ENCODE measurements at regions not wholly inside any gene's neighbourhood (a gene's known extent, or its start where the extent isn't known, plus 50 kb on each side); places are given as distances from the start of the nearest gene placed in this dataset.

DNA sequence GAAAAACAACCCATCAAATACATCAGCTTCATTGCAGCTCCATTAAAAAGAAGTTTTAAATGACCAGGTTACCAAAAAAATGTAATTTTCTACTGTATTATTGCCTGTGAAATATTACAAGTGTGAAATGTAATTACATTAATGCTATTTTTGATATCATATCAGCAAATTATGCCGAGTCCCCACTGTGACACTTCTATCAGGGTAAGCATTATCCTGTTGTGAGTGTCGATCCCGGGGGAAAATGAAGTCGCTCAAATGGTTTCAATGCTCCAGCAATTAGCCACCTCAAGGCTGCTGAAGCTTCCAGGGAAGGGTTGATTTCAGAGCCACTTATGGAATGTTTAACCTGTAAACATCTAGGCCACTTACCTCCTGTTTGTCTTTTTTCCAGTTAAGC lies 70.4 kb downstream of the RCN1 start:
- H3K9ac ChIP-seq (ENCODE audit: insufficient read depth in 1 of 2, low read depth in 2 of 2, low read length in 2 of 2): no peak overlapping the region
- POLR2A ChIA-PET: no interaction called here
- H3K27me3 ChIP-seq (ENCODE audit: control insufficient read depth in 2 of 2, insufficient read depth in 2 of 2, low read length in 2 of 2): no peaks in the 10 kb centered on the region; a peak in 1 of 5 replicates
- no peaks in the 10 kb centered on the region for H3K36me3 ChIP-seq (ENCODE audit: control insufficient read depth, insufficient read depth, low read length)
- CTCF ChIA-PET (ENCODE audit: low intra/inter-chr PET ratio): no interaction called here
- H3K4me2 ChIP-seq (ENCODE audit: insufficient read depth, low read length): no peak overlapping the region
- H2AFZ ChIP-seq (ENCODE audit: low read depth, low read length): no peak overlapping the region
- no peak for FAIRE-seq
- DNase-seq (ENCODE audit: extremely low read depth in 1 of 4, low spot score in 3 of 4): no peak
- in situ Hi-C loops (cut with MboI) (loop anchor here (10.0 to 25.0 kb wide), 3 partner anchors 766 to 1056 kb away; no protein-coding TSS in a partner anchor), intact Hi-C loops (cut with micrococcal nuclease) (no loop called here)
- no peaks in the 10 kb centered on the region for H3K9me1 ChIP-seq (ENCODE audit: control insufficient read depth, insufficient read depth, low read length)
- no TSS peak for BruUV-seq (replicated peaks)
- H3K9me3 ChIP-seq (replicated peaks; ENCODE audit: control insufficient read depth, insufficient read depth, low read depth, low read length): no peaks in the 10 kb centered on the region
- 0% methylated on average over 4 of the region's 4 CpGs for WGBS (ENCODE audit: insufficient coverage, low coverage, missing lambda C conversion rate)
- no peaks in the 10 kb centered on the region for H3K79me2 ChIP-seq (ENCODE audit: control insufficient read depth, insufficient read depth, low read length)
- H3K4me3 ChIP-seq: no peak overlapping the region
- no peak overlapping the region for H3K27ac ChIP-seq (ENCODE audit: extremely low read depth, low read depth, low read length)
- H3K4me1 ChIP-seq (replicated peaks in 1 of 2; ENCODE audit: control insufficient read depth in 2 of 2, insufficient read depth in 2 of 2, low read length in 2 of 2): no peaks in the 10 kb centered on the region
- ATAC-seq: no peak
- H4K20me1 ChIP-seq (replicated peaks; ENCODE audit: control insufficient read depth, insufficient read depth, low read length): no peaks in the 10 kb centered on the region
- TF ChIP-seq ELF4 (CRISPR knock-in tag; IDR thresholded peaks at IDR 0.05) (no peak), CTBP1 (IDR thresholded peaks at IDR 0.05; ENCODE audit: borderline replicate concordance) (no peak), NFE2L1 (tag; IDR thresholded peaks at IDR 0.05; ENCODE audit: borderline replicate concordance, low read depth) (no peak), FOXA1 (IDR thresholded peaks at IDR 0.05; ENCODE audit: borderline replicate concordance) (no peak), ZNF830 (CRISPR knock-in tag; IDR thresholded peaks at IDR 0.05) (no peak), ZNF561 (CRISPR knock-in tag; conservative IDR thresholded peaks at IDR 0.05) (no peak), ZFP1 (CRISPR knock-in tag; IDR thresholded peaks at IDR 0.05) (no peak), XRCC4 (IDR thresholded peaks at IDR 0.05; ENCODE audit: extremely low read depth, insufficient read depth, insufficient read length) (no peak), CREB3 (tag; conservative IDR thresholded peaks at IDR 0.05; ENCODE audit: low read depth) (no peak), TRIM24 (IDR thresholded peaks at IDR 0.05) (no peak), ZNF589 (CRISPR knock-in tag; IDR thresholded peaks at IDR 0.05; ENCODE audit: low read depth) (no peak), CEBPZ (IDR thresholded peaks at IDR 0.05; ENCODE audit: borderline replicate concordance, low read depth, low read length) (no peak), TFAP4 (CRISPR knock-in tag; IDR thresholded peaks at IDR 0.05; ENCODE audit: borderline replicate concordance) (no peak), ZNF766 (CRISPR knock-in tag; conservative IDR thresholded peaks at IDR 0.05) (no peak), ELF1 (tag; IDR thresholded peaks at IDR 0.05) (no peak)
- TF ChIP-seq, protein P1, sequence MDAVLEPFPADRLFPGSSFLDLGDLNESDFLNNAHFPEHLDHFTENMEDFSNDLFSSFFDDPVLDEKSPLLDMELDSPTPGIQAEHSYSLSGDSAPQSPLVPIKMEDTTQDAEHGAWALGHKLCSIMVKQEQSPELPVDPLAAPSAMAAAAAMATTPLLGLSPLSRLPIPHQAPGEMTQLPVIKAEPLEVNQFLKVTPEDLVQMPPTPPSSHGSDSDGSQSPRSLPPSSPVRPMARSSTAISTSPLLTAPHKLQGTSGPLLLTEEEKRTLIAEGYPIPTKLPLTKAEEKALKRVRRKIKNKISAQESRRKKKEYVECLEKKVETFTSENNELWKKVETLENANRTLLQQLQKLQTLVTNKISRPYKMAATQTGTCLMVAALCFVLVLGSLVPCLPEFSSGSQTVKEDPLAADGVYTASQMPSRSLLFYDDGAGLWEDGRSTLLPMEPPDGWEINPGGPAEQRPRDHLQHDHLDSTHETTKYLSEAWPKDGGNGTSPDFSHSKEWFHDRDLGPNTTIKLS (IDR thresholded peaks at IDR 0.05; ENCODE audit: borderline replicate concordance, low read depth): no peak
- TF ChIP-seq, protein P2, sequence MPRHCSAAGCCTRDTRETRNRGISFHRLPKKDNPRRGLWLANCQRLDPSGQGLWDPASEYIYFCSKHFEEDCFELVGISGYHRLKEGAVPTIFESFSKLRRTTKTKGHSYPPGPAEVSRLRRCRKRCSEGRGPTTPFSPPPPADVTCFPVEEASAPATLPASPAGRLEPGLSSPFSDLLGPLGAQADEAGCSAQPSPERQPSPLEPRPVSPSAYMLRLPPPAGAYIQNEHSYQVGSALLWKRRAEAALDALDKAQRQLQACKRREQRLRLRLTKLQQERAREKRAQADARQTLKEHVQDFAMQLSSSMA (CRISPR knock-in tag; IDR thresholded peaks at IDR 0.05): no peak

Measured in K562 (cell line).